HL-60 (cell line): ENCODE measurements at regions not wholly inside any gene's neighbourhood (a gene's known extent, or its start where the extent isn't known, plus 50 kb on each side); places are given as distances from the start of the nearest gene placed in this dataset.

Experiments used
- DNase-seq, 2 experiments: peaks; one replicate each; pipeline ENCODE4 v3.0.0-alpha.2; 2010 to 2020; ENCODE audit warnings: low read depth in 1 of 2, low spot score in 1 of 2
- H3K27ac ChIP-seq: fragments of 250-450 bp; sonication (Bioruptor Pico); replicated peaks from 2 replicates; pipeline ENCODE4 v1.5.1; 2020; ENCODE audit warnings: mild to moderate bottlenecking, moderate library complexity
- H3K27me3 ChIP-seq: fragments of 250-450 bp; sonication (Bioruptor Pico); 2 replicates; pipeline ENCODE4 v1.5.1; 2021; ENCODE audit warnings: mild to moderate bottlenecking, moderate library complexity; ENCODE audit not compliant: insufficient read depth, poor library complexity, severe bottlenecking
- H3K4me3 ChIP-seq: replicated peaks from 2 replicates; pipeline ENCODE4 v1.5.1; 2011; ENCODE audit warnings: mild to moderate bottlenecking, control low read depth, low read length; ENCODE audit not compliant: insufficient read depth
- GABPA ChIP-seq: IDR thresholded peaks from 2 replicates; pipeline ENCODE4 v1.6.1; 2012; ENCODE audit warnings: low read depth
- POLR2AphosphoS5 ChIP-seq: IDR thresholded peaks from 2 replicates; pipeline ENCODE4 v1.6.1; 2012; ENCODE audit warnings: low read depth
- SPI1 ChIP-seq: IDR thresholded peaks from 2 replicates; pipeline ENCODE4 v1.6.1; 2012; ENCODE audit warnings: low read depth, mild to moderate bottlenecking, borderline replicate concordance
- TF ChIP-seq, protein P1 (sequence below): IDR thresholded peaks from 2 replicates; pipeline ENCODE4 v1.6.1; 2012; ENCODE audit warnings: low read depth; ENCODE audit not compliant: insufficient replicate concordance
- TF ChIP-seq, protein P2 (sequence below): IDR thresholded peaks from one replicate; pipeline ENCODE4 v1.5.1; 2011; ENCODE audit warnings: low read length, control low read depth, inconsistent platforms; ENCODE audit not compliant: insufficient read depth

DNA sequence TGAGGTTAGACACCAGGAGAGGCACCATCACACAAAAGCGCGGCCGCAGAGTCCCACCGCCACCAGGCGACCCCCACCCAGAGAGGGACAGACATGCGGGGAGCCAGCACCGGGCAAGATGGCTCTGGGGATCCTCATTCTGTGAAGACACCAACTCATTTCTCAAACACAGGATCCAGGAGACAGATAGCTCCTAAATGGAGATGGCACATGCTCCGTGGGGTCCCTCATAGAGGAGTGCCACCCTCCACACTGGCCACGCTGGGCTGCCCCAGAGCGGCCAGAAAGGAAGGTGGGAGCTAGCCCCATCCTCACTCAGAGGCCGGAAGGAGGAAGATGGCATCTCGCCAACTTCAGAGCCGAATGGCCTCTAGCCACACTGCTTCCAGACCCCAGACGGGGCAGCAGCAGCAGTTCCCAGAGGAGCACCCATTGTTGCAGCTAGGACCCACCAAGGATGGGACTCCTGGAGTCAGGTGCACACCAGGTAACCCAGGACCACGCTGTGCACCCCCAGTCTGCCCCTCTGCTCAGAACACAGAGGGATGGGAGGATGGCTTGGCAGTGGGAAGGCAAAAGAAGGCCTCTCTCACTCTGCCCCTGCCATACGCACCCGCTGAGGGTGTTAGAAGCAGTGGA lies 78.6 kb downstream of the ZIC5 start:
- Histone ChIP-seq H3K27me3 (peaks cover 42% of the 10 kb centered on the region), H3K27ac (no peak overlapping the region), H3K4me3 (no peak overlapping the region)
- TF ChIP-seq GABPA (no peak), SPI1 (no peak), POLR2AphosphoS5 (no peak)
- TF ChIP-seq, protein P1, sequence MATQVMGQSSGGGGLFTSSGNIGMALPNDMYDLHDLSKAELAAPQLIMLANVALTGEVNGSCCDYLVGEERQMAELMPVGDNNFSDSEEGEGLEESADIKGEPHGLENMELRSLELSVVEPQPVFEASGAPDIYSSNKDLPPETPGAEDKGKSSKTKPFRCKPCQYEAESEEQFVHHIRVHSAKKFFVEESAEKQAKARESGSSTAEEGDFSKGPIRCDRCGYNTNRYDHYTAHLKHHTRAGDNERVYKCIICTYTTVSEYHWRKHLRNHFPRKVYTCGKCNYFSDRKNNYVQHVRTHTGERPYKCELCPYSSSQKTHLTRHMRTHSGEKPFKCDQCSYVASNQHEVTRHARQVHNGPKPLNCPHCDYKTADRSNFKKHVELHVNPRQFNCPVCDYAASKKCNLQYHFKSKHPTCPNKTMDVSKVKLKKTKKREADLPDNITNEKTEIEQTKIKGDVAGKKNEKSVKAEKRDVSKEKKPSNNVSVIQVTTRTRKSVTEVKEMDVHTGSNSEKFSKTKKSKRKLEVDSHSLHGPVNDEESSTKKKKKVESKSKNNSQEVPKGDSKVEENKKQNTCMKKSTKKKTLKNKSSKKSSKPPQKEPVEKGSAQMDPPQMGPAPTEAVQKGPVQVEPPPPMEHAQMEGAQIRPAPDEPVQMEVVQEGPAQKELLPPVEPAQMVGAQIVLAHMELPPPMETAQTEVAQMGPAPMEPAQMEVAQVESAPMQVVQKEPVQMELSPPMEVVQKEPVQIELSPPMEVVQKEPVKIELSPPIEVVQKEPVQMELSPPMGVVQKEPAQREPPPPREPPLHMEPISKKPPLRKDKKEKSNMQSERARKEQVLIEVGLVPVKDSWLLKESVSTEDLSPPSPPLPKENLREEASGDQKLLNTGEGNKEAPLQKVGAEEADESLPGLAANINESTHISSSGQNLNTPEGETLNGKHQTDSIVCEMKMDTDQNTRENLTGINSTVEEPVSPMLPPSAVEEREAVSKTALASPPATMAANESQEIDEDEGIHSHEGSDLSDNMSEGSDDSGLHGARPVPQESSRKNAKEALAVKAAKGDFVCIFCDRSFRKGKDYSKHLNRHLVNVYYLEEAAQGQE: no peak
- TF ChIP-seq, protein P2, sequence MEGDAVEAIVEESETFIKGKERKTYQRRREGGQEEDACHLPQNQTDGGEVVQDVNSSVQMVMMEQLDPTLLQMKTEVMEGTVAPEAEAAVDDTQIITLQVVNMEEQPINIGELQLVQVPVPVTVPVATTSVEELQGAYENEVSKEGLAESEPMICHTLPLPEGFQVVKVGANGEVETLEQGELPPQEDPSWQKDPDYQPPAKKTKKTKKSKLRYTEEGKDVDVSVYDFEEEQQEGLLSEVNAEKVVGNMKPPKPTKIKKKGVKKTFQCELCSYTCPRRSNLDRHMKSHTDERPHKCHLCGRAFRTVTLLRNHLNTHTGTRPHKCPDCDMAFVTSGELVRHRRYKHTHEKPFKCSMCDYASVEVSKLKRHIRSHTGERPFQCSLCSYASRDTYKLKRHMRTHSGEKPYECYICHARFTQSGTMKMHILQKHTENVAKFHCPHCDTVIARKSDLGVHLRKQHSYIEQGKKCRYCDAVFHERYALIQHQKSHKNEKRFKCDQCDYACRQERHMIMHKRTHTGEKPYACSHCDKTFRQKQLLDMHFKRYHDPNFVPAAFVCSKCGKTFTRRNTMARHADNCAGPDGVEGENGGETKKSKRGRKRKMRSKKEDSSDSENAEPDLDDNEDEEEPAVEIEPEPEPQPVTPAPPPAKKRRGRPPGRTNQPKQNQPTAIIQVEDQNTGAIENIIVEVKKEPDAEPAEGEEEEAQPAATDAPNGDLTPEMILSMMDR: no peak
- no peak for DNase-seq

DNA sequence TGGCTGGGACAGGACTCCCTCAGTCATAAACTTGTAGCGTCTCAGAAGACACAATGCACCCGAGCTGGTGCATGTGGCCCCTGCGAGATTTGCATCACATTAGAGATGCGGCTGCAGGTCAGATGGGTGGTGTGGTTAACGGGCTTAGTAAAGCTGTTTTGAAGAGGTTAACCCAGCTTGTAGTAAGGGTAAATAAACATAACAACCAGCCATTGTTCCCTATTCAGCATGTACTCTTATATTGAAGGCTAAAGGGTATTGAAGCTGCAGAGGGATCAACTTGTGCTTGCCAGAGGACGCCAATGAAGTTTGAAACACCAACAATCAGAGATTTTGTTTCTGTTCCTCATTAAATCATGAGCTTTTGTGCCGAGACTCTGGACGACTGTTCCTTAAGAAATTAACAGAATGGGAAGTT lies 79.4 kb downstream of the ZIC5 start:
- peaks cover 36% of the 10 kb centered on the region for H3K27me3 ChIP-seq
- no peak for DNase-seq
- no peak for TF ChIP-seq POLR2AphosphoS5
- no peak for TF ChIP-seq GABPA
- TF ChIP-seq, protein P1: no peak
- TF ChIP-seq SPI1: no peak
- TF ChIP-seq, protein P2: no peak
- H3K4me3 ChIP-seq: no peak overlapping the region
- H3K27ac ChIP-seq: no peak overlapping the region

DNA sequence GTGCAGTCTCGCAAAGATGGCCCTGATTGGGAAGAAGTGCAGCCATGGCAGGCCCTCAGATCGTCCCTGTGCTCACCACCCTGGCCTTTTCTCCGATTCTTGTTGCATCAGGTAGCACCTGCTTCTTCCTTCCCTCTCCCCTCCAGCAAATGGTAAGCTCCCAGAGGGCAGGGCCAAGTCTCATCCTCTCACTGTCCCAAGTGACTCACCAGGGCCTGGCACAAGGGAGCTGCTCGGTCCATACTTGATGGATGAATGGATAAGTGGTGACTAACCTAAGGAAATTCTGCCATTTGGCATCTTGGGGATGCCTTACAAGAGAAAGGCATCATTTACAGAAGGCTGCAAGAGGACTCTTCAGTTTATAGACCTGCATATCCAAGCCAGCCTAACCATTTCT lies 84.9 kb downstream of the ZIC5 start:
- H3K4me3 ChIP-seq: no peak overlapping the region
- H3K27ac ChIP-seq: no peak overlapping the region
- DNase-seq: no peak
- H3K27me3 ChIP-seq: peaks cover 2% of the 10 kb centered on the region
- no peak for TF ChIP-seq GABPA
- TF ChIP-seq, protein P2: no peak
- TF ChIP-seq, protein P1: no peak
- no peak for TF ChIP-seq POLR2AphosphoS5
- TF ChIP-seq SPI1: no peak
